Nephron (organoid): ENCODE measurements at regions not wholly inside any gene's neighbourhood (a gene's known extent, or its start where the extent isn't known, plus 50 kb on each side); places are given as distances from the start of the nearest gene placed in this dataset.
"Not testable (repeated sequence)": the region's sequence is repeated elsewhere in the genome, so short reads cannot be mapped to it uniquely, and the experiment has no call there.

Experiments used
- H3K27ac Mint-ChIP-seq, 3 experiments: 2 replicates each; pipeline ENCODE4 v1.8.0; 2020; ENCODE audit warnings: mixed read lengths in 3 of 3, mild to moderate bottlenecking in 2 of 3, moderate library complexity in 1 of 3
- H3K27me3 Mint-ChIP-seq: 2 replicates; pipeline ENCODE4 v1.8.0; 2021; ENCODE audit warnings: low read depth, mild to moderate bottlenecking, moderate library complexity, mixed read lengths
- H3K36me3 Mint-ChIP-seq: 2 replicates; pipeline ENCODE4 v1.8.0; 2020; ENCODE audit warnings: low read depth, mixed read lengths
- H3K4me1 Mint-ChIP-seq: 2 replicates; pipeline ENCODE4 v1.8.0; 2020; ENCODE audit warnings: mixed read lengths
- H3K4me3 Mint-ChIP-seq, 3 experiments: 2 replicates each; pipeline ENCODE4 v1.8.0; 2020; ENCODE audit warnings: mild to moderate bottlenecking in 3 of 3, mixed read lengths in 3 of 3, moderate library complexity in 2 of 3
- H3K9me3 Mint-ChIP-seq: 2 replicates; pipeline ENCODE4 v1.8.0; 2020; ENCODE audit warnings: mixed read lengths
- CTCF ChIP-seq, 3 experiments: fragments of 200-600 bp; sonication (generic); IDR thresholded peaks; one replicate each; pipeline ENCODE4 v1.5.0; 2021; ENCODE audit warnings: antibody characterized with exemption in 3 of 3; ENCODE audit not compliant: unreplicated experiment in 3 of 3

- Mint-ChIP-seq H3K4me1 (no peaks in the 10 kb centered on the region), H3K27ac (no peak overlapping the region), H3K4me3 (no peak overlapping the region), H3K27me3 (peaks cover 31% of the 10 kb centered on the region), H3K9me3 (peaks cover 5% of the 10 kb centered on the region), H3K36me3 (no peaks in the 10 kb centered on the region)
- TF ChIP-seq CTCF (IDR thresholded peaks at IDR 0.05; ENCODE audit: unreplicated experiment in 3 of 3), result no peak
Observed at GRCh38 chr3:10655105-10655504, 149.7 kb upstream of the ATP2B2 start.

- not testable (repeated sequence) for H3K27ac Mint-ChIP-seq, H3K9me3 Mint-ChIP-seq, H3K36me3 Mint-ChIP-seq, H3K4me3 Mint-ChIP-seq, H3K4me1 Mint-ChIP-seq
- H3K27me3 Mint-ChIP-seq, result peaks cover 31% of the 10 kb centered on the region
Observed at GRCh38 chr3:10657339-10657738, 152.0 kb upstream of the ATP2B2 start.

GRCh38 chr3:10665592-10665991, 150.4 kb upstream of the SLC6A11 start:
- no peaks in the 10 kb centered on the region for H3K9me3 Mint-ChIP-seq
- TF ChIP-seq CTCF (IDR thresholded peaks at IDR 0.05; ENCODE audit: unreplicated experiment in 3 of 3), result no peak
- H3K27me3 Mint-ChIP-seq, result peaks cover 59% of the 10 kb centered on the region
- no peak overlapping the region for H3K4me3 Mint-ChIP-seq
- H3K4me1 Mint-ChIP-seq, result no peaks in the 10 kb centered on the region
- H3K27ac Mint-ChIP-seq, result no peak overlapping the region
- H3K36me3 Mint-ChIP-seq, result no peaks in the 10 kb centered on the region

GRCh38 chr3:10666621-10667020, 149.4 kb upstream of the SLC6A11 start:
- peaks cover 59% of the 10 kb centered on the region for H3K27me3 Mint-ChIP-seq
- H3K4me3 Mint-ChIP-seq, result no peak overlapping the region
- no peaks in the 10 kb centered on the region for H3K9me3 Mint-ChIP-seq
- H3K36me3 Mint-ChIP-seq, result no peaks in the 10 kb centered on the region
- H3K27ac Mint-ChIP-seq, result no peak overlapping the region
- TF ChIP-seq CTCF (IDR thresholded peaks at IDR 0.05; ENCODE audit: unreplicated experiment in 3 of 3), result no peak
- no peaks in the 10 kb centered on the region for H3K4me1 Mint-ChIP-seq

- no peaks in the 10 kb centered on the region for H3K36me3 Mint-ChIP-seq
- TF ChIP-seq CTCF (IDR thresholded peaks at IDR 0.05; ENCODE audit: unreplicated experiment in 3 of 3), result no peak
- H3K27ac Mint-ChIP-seq, result no peak overlapping the region
- H3K9me3 Mint-ChIP-seq, result no peaks in the 10 kb centered on the region
- H3K4me3 Mint-ChIP-seq, result no peak overlapping the region
- H3K4me1 Mint-ChIP-seq, result peaks cover 2% of the 10 kb centered on the region
- H3K27me3 Mint-ChIP-seq, result peaks cover 62% of the 10 kb centered on the region
Observed at GRCh38 chr3:10667269-10667668, 148.8 kb upstream of the SLC6A11 start.

- Mint-ChIP-seq H3K4me3 (no peak overlapping the region), H3K4me1 (peaks cover 5% of the 10 kb centered on the region), H3K9me3 (no peaks in the 10 kb centered on the region), H3K27ac (no peak overlapping the region), H3K36me3 (no peaks in the 10 kb centered on the region), H3K27me3 (peaks cover 68% of the 10 kb centered on the region)
- no peak for TF ChIP-seq CTCF (IDR thresholded peaks at IDR 0.05; ENCODE audit: unreplicated experiment in 3 of 3)
Observed at GRCh38 chr3:10667901-10668476, 148.0 kb upstream of the SLC6A11 start.
